HTR-8/SVneo (cell line): ENCODE measurements at regions not wholly inside any gene's neighbourhood (a gene's known extent, or its start where the extent isn't known, plus 50 kb on each side); places are given as distances from the start of the nearest gene placed in this dataset.
"Not testable (repeated sequence)": the region's sequence is repeated elsewhere in the genome, so short reads cannot be mapped to it uniquely, and the experiment has no call there.

Source experiments
- DNase-seq: peaks from one replicate; pipeline ENCODE4 v3.0.0; 2011; ENCODE audit warnings: low spot score, mixed read lengths; ENCODE audit not compliant: insufficient read length
- FAIRE-seq: peaks from 2 replicates; lab custom pipeline; 2011; peaks lifted over from hg19 to GRCh38; lab: Jason Lieb, UNC

DNA sequence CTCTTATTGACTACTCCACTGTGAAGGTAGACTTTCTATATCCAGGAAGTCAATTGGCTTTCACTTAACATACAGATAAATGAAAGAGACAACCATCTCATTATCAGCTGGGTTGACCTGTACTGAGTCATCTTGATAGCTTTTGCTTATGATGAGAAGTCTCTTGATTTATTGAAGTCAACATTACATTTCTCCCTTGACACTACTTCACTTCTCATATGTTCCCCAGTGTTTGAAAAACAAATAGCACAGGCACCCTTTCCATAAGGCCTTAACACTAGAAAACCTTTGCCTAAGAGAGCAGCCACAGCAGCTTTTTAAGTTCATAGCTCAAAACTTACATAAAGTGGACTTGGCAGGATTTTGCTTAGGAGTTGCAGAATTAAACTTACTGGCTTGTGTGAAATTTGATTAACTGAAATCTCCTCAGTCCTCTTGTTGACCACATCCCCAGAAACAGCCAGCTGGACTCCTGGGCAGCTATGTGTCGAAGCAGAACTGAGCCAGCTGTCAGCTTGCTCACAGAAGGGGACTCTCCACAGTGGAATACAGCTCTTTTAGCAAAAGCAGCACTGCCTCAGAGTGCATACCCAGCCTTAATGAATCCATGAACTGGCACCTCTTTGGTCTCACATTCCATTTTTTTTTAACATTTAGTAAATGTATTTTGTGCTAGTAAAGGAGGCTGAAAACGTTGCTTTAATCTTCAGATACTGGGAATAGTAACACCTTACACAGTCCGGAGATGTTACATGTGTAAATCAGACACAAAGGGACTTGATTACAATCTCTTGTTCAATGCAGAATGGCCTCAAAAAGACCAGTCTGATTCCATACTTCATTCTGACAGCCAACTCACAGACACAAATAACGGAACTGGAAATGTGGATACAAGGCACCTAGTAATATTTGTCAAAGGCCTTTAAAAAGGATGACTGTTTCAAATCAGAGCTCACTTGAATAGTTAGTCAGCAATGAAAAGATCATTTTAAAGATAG lies 1532.7 kb downstream of the HACE1 start:
- no peak for FAIRE-seq
- DNase-seq: no peak

DNA sequence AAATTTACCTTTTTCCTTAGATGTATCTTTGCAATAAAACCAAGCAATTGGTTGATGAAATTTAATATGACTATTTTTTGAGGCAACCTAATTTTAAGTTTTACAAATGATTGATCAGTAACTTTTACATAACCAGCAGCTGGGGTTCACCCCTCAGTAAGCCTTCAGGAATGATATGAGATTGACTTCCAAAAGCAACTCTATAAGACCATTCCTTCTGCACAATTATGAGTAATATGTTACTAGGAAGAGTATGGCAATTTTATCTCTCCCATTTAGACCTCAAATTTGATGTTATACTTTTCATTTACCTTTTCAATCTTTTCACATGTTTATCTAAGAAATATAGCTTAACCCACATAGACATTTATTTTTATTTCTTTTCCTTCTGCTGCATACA lies 1546.3 kb downstream of the HACE1 start:
- no peak for DNase-seq
- no peak for FAIRE-seq

DNA sequence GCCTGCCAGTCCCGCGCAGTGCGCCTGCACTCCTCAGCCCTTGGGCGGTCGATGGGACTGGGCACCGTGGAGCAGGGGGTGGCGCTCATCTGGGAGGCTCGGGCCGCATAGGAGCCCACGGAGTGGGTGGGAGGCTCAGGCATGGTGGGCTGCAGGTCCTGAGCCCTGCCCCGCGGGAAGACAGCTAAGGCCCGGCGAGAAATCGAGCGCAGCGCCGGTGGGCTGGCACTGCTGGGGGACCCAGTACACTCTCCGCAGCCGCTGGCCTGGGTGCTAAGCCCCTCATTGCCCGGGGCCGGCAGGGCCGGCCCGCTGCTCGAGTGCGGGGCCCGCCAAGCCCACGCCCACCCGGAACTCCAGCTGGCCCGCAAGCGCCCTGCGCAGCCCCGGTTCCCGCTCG lies 1565.3 kb downstream of the HACE1 start:
- not testable (repeated sequence) for FAIRE-seq, DNase-seq

DNA sequence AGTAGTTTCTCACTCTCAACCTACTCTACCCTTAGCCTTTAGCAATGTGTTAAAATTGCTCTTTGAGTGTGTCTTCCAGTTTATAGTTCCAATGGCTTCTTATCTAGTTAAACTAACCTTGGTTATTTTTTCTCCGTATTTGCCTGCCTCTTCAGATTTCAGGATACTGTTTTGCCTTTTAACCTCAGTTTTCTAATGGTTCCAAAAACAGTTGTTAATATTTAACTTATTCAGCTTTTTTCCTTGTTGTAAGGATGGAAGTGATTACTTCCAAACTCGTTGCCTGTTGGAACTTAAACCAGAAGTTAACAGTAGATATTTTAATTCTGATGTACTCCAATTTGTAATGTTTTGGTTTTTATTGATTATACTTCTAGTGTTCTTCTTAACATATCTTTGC lies 1574.9 kb downstream of the HACE1 start:
- no peak for FAIRE-seq
- DNase-seq: no peak

DNA sequence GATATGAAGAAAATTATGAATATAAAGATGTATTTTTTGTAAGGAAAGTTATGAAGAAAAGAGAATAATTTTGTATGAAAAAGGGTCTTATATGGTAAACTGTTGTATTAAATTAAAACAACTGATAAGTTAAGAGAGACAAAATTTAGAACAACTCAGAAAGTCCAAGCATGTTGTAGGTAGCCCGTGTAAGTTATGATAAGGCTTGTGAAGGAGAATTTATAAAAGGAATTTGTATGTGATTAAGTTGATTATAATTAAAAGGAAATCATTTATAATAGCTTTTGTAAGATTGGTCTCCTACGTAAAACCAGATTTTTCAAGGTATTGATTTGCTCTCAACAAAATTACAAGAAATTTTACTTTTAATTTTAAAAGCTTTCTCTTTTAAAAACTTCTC lies 1579.3 kb downstream of the HACE1 start:
- DNase-seq (no peak), FAIRE-seq (no peak)

DNA sequence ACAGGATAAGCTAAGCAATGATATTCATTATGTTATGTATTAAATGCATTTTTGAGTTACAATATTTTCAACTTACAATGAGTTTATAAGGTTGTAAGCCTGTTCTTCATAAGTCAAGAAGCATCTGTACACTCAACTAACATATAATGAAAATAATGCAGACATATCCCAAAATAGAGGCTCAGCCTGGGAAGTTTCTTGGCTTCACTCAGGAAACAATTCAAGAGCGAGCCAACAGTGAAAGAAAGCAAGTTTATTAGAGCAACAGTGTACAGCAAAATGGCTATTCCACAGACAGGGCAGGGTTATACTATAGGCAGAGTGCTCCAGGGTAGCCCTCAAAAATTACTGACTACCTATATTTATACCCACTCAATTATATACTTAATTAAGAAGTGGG lies 1581.8 kb downstream of the HACE1 start:
- no peak for FAIRE-seq
- no peak for DNase-seq

DNA sequence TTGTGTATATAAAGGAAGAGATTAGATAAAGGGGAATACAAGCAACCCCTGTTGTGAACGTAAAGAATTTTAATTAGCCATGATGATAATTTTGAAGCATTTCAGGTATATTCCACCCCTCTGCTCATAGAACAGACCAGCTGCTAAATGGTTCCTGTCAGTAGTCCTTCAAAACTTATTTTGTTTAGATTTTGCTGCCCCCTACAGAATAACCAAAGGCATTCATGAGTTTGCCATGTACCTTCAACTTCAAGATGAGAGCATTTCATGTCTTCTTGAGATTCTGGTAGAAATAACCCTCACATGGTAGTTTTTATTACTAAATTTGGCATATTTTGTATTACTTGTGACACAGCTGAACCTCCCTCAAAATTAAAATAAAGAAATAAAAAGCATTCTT lies 1586.7 kb downstream of the HACE1 start:
- FAIRE-seq: no peak
- DNase-seq: peak; percentile 7

DNA sequence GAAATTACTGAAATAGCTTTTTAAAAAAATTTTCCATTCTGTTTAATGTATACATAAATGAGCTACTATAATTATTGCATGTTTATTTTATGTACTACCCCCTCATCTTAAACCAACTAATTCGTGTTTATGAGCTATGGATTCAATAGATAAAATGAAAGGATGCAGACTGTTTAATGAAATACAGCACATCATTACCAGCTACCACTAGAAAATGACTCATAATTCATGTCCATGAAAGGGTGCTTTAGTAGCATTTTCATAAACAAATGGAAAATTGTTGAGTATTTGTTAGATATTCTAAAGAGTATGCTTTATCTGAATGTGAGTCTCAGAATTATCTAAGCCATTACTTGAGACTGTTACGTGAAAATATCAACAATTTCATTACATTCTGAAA lies 1590.1 kb downstream of the HACE1 start:
- no peak for FAIRE-seq
- no peak for DNase-seq

DNA sequence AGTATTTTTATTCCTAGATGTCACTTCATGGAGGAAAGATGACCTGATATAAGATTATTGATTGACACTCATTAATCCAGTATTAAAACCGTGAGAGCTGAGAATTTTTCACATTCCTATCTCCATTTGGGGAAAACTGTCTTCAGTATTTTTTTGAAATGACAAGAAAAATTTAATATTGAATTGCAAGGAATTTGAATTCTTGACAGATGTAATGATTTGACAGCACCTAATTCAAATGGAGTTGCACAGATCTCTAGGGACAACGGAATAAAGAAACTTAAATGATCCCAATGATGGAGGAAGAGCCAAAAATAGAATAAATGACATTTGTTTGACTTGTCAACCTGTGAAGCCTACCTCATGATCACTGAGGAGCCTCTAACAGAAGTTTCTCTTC lies 1591.4 kb downstream of the HACE1 start:
- DNase-seq: no peak
- no peak for FAIRE-seq

DNA sequence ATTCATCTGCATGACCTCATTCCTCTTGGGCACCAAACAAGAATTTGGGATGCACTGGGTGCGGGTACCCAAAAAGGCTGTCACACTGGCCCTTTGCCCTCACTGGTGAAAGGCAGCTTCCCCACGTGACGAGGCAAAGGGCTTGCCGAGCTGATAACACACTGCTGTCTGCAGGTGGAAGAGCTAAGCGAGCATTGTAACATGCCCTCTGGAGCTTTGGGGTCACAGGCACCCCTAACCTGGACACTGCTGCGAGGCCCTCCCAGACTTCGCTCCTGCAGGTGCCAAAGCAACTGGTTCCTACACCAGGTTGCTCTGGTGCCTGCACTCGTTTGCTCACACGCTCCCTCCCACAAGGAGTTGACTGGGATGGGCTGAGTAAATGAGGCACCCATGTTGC lies 1595.7 kb downstream of the HACE1 start:
- DNase-seq: no peak
- no peak for FAIRE-seq

DNA sequence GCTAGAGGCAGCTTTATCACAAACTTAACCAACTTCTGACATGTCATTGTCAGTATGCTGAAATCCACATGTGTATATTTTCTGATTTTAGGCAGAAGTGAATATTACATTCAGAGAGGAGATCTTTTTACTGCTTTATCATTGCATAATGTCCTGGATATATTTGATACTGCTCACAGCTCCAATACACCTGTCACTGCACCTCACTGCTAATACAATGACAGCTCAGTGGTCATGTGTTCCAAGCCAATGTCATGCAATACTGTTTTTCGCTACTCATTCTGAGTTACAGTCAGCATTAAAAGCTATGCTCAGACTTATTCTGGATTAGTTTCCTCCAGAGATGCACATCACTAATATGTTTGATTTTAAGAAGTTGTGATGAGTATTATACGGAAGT lies 1604.6 kb downstream of the HACE1 start:
- no peak for FAIRE-seq

DNA sequence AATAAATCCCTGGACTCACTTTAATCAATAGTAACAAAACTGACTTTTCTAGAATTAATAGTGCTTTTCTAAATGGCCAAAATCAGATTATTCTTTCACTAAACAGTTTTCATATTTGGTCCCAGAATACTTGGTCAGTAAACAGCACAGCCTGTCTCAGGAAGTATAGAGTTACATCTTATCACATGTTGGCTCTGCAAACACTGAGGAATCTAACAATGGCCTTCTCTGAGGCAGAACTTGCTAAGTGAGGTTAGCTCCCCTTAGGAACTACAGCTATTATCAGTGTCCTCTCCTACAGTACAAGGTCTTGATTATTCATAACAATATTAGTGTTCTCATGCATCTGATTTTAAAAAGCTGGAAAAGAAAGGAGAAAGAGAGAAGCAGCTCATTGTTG lies 1622.8 kb downstream of the HACE1 start:
- DNase-seq (peak; percentile 2), FAIRE-seq (no peak)

More for the DNA sequence above, 1604.6 kb downstream of the HACE1 start:
- DNase-seq: no peak

DNA sequence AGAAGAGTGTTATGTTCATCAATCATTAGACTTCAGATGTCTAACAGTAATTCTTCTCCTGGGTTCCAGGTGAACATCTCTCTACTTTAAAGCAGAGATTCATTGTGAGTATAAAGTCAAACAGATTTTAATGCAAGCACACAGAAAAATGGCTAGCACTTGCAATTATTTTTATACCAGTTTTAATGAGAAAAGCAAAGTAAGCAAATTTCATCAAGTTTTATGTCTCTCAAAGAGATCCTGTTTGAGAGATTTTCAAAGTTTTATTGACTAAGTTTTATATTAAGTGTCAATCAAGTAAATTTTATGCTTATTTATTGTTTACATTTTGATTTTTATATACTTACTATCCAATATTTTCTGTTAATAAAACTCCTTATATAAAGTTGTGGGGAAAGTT lies 1628.5 kb downstream of the HACE1 start:
- FAIRE-seq (no peak), DNase-seq (no peak)

DNA sequence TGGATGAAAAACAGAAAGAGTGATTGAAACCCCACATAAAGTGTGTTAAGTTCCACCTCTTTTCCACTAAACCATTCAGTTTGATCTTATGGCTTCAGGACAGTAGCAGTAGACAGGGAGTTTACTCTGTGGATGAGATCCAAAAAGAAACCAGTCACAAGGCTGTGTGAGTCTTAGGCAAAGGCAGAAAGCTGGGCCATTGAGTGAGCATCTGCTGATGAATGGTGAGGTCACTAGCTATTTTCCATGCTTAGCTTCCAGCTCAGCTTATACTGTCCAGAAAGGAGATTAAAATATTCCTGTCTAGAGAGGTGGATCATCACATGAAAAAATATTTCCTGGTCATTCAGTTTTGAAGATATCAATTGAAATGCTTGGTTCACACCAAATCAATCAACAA lies 1643.9 kb downstream of the HACE1 start:
- FAIRE-seq (no peak), DNase-seq (no peak)

DNA sequence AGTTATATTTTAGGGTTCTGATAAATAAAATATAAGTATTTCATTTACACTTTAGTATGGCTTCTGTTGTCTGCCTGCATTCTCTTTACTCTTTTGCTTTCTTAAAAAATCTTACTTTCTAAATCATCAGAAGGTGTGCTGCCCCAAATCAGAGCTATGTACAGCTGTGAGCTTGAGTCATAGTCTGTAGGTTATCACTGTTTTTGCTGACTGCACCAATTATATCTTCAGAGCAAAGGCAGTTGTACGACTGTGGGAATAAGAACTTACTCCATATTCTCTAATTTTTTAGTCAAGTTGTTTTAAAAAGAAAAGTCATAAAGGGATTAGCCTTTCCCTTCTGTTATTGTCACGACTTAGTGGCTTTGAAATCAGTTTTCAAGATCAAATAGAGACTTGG lies 1649.0 kb downstream of the HACE1 start:
- no peak for DNase-seq

DNA sequence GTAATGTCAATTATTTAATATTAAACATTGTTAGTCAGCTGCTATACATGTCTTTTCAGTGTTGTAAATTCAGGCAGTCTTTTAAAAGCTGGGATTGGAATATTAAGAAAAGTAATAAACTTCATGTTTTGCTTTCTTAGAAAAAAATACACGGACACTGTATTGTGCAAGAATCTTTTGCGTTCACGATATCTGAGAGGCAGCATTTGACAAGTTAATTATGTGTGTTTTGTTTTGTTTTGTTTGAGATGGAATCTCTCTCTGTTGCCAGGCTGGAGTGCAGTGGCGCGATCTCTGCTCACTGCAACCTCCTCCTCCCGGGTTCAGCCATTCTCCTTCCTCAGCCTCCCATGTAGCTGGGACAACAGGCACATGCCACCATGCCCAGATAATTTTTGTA lies 1661.3 kb downstream of the HACE1 start:
- FAIRE-seq (no peak), DNase-seq (no peak)

More for the DNA sequence above, 1649.0 kb downstream of the HACE1 start:
- FAIRE-seq: no peak

DNA sequence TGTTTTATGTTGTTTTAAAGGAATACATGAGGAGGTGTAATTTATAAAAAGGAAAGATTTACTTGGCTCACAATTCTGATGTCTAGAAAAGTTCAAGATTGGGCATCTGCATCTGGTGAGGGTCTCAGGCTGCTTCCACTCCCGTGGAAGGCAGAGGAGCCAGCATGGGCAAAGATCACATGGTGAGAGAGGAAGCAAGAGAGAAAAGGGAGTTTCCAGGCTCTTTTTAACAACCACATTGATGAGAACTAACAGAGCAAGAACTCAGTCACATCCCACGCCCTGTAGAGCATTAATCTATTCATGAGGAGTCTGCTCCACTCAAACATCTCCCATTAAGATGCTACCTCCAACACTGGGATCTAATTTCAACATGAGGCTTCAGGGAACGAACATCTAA lies 1666.3 kb downstream of the HACE1 start:
- DNase-seq (no peak), FAIRE-seq (no peak)

DNA sequence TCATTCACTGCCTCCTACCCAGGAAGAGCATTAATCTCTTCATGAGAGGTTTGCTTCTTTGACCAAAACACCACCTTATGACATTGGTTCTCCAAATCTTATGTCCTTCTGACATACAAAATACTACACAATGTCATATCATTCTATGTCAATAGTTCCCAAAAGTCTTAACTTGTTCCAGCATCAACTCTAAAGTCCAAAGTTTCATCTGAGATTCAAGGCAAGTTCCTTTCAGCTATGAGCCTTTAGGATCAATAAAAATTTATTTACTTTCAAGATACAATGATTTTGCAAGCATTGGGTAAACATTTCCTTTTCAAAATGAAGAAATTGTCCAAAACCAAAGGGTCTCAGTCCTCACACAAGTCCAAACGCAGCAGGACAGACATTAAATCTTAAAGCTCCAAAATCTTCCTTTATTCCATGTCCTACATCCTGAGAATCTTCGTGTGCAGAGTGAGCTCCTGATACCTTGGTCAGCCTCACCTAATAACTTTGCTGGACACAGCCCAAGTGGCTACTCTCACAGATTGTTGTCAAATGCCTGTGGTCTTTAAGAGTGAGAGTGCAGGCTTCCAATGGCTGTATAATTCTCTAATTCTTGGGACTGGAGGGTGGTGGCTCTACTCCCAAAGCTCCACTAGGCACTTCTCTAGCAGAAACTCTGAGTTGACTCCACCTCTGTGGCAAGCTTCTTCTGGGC lies 1668.2 kb downstream of the HACE1 start:
- FAIRE-seq (no peak), DNase-seq (no peak)

DNA sequence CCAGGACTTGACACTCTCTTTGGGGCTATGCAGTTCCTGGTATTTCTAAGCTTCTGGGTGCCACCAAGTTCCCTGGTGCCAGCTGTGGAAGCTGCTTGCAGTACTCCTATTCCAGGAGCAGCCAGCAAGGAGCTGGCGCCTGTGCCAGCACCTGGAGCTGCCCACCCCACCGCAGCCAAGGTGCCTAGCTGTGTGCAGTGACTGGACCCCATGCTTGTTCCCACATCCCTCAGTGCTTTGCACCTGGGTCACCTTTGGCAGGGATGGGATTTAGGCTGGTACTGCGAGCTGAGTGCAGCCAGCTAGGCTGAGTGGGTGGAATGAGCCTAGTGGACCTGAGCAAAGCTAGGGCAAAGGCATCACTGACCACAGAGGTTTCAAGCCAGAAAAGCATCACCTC lies 1674.9 kb downstream of the HACE1 start:
- DNase-seq (no peak), FAIRE-seq (no peak)

DNA sequence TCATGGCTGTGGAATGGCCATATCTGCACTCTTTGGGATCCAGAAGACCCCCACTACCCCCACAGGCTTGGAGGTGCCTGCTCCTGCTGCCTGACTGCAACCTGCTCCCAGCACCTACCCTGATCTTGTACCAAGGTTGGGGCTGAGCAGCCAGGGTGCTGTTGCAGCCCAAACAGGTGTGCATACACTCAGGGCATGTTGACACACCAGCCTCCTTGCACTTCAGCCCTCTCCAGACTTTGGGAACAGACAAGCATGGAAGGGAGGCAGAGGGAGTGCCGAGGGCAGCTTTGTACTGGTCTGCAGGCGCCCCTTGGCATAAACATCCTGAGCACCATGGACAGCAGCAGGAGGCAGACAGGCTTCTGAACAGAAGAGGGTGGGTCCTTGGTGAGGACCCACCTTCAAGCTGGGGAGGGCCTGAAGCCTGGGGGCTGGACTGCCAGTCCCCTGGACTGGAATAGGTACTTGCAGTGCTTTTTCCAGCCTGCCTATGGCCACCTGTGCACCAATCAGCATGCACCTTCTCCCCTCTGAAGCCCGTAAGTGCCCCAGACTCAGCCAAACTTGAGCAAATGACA lies 1675.8 kb downstream of the HACE1 start:
- FAIRE-seq: no peak

DNA sequence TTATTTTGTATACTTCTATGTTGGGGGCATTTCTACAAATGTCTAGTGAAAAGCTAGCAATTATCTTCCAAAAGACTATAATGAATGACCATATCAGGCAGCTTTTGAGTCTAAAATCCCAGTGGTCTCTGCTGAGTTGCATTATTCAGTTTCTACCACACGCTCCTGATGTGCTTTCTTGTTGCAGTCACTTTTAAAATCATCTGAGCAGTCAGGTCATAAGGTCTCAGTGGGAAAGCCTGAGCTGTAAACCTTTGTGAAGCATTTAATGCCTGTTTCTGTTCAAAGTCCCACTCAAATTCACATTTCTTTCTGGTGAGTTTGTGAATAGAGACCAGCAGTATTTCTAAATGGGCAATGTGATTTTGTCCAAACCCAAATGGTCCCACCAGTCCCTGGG lies 1681.5 kb downstream of the HACE1 start:
- FAIRE-seq: no peak

More for the DNA sequence above, 1675.8 kb downstream of the HACE1 start:
- no peak for DNase-seq

More for the DNA sequence above, 1681.5 kb downstream of the HACE1 start:
- no peak for DNase-seq
